Erythroblast (primary cell): ENCODE measurements at regions not wholly inside any gene's neighbourhood (a gene's known extent, or its start where the extent isn't known, plus 50 kb on each side); places are given as distances from the start of the nearest gene placed in this dataset.

Source experiments
- GATA1 ChIP-seq: IDR thresholded peaks from 2 replicates; pipeline ENCODE4 v1.6.1; 2011; ENCODE audit warnings: low read depth, mild to moderate bottlenecking, control low read depth, low read length, moderate library complexity
- POLR2A ChIP-seq: IDR thresholded peaks from 2 replicates; pipeline ENCODE4 v1.6.1; 2011; ENCODE audit warnings: mild to moderate bottlenecking, low read length

DNA sequence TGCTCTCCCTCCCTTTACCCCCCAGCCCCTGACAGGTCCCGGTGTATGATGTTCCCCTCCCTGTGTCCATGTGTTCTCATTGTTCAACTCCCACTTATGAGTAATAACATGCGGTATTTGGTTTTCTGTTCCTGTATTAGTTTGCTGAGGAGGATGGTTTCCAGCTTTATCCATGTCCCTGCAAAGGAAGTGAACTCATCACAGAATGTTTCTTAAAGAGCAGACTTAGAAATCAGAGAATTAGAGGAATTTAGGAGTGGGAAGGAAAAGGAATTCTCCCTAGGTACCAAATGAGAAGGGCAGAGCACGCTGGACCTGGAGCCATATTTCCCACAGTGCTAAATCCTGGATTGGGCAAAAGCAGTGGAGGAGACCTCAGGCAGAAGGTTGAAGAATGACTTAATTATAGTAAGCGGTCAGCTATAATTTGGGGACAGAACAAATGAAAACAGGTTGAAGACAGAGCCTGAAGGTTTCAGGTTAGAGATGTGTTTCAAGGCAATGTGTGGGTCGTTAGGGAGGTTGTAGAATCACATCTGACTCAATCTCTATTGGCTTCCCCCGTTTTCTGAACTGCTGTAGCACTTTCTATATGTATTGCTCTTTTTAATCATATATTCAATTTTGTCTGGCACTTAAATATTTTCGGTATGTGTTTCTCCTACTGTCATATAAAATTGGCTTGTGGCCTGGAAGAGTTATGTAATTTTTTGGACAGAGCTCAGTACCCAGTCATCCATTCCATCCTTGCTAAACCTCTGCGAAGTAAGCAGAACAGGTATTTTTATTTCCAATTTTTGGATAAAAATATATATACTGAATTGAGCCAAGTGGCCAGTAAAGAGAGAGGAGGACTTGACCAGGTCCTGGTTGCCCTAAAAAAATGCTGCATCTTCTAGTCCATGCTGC is 210.5 kb upstream of the KLF6 start:
- no peak for TF ChIP-seq POLR2A
- TF ChIP-seq GATA1, result no peak
